ENCODE measurements at regions not wholly inside any gene's neighbourhood (a gene's known extent, or its start where the extent isn't known, plus 50 kb on each side); places are given as distances from the start of the nearest gene placed in this dataset.

- TF ChIP-seq CTCF (IDR thresholded peaks at IDR 0.05) (no peak), POLR2A (IDR thresholded peaks at IDR 0.05) (no peak)
Measured at GRCh38 chr4:56197387-56197786, 189.9 kb downstream of the AASDH start.

Measured in gastroesophageal sphincter (tissue), 3 donors.